Neural crest cell (in vitro differentiated cells): ENCODE measurements at regions not wholly inside any gene's neighbourhood (a gene's known extent, or its start where the extent isn't known, plus 50 kb on each side); places are given as distances from the start of the nearest gene placed in this dataset.

Source experiments
- DNase-seq: peaks from one replicate; pipeline ENCODE4 v3.0.0; 2021; ENCODE audit warnings: low read depth, mixed read lengths, low spot score
- H3K27ac Mint-ChIP-seq: one replicate; pipeline ENCODE4 v1.8.0; 2021; ENCODE audit warnings: mild to moderate bottlenecking, mixed read lengths; ENCODE audit not compliant: unreplicated experiment
- H3K27me3 Mint-ChIP-seq: 2 replicates; pipeline ENCODE4 v1.8.0; 2021; ENCODE audit warnings: low read depth, mild to moderate bottlenecking, mixed read lengths
- H3K36me3 Mint-ChIP-seq: 2 replicates; pipeline ENCODE4 v1.8.0; 2021; ENCODE audit warnings: low read depth, mild to moderate bottlenecking, mixed read lengths
- H3K4me1 Mint-ChIP-seq: 2 replicates; pipeline ENCODE4 v1.8.0; 2021; ENCODE audit warnings: mixed read lengths
- H3K4me3 Mint-ChIP-seq: one replicate; pipeline ENCODE4 v1.8.0; 2021; ENCODE audit warnings: mild to moderate bottlenecking, mixed read lengths
- H3K9me3 Mint-ChIP-seq: 2 replicates; pipeline ENCODE4 v1.8.0; 2021; ENCODE audit warnings: mixed read lengths
- TF ChIP-seq, protein P1 (sequence below): fragments of 200-600 bp; sonication (generic); conservative IDR thresholded peaks from 2 replicates; pipeline ENCODE4 v1.5.0; 2021; ENCODE audit warnings: antibody characterized with exemption, mild to moderate bottlenecking

DNA sequence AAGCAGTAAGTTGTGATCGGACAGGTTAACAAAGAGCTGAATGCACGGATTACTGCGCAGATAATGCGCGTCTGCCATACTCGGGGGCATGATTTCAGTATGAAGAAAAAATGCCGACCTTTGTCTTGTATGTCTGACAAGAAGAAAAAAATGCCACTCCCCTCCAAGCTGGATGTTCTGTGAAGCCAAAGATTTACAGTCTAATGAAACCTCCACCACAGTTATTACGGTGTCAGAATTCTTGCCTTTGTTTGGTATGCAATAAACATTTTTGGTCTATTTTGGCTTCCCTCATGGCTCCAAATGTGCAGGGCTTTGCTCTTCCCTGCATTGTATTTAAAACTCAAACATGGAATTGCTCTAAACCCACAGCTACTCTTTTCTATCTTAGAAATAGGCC lies 72.2 kb upstream of the THUMPD2 start:
- Mint-ChIP-seq H3K4me1 (peaks cover 20% of the 10 kb centered on the region), H3K36me3 (no peaks in the 10 kb centered on the region), H3K4me3 (no peak overlapping the region), H3K9me3 (no peaks in the 10 kb centered on the region), H3K27me3 (no peaks in the 10 kb centered on the region), H3K27ac (no peak overlapping the region)
- TF ChIP-seq, protein P1, sequence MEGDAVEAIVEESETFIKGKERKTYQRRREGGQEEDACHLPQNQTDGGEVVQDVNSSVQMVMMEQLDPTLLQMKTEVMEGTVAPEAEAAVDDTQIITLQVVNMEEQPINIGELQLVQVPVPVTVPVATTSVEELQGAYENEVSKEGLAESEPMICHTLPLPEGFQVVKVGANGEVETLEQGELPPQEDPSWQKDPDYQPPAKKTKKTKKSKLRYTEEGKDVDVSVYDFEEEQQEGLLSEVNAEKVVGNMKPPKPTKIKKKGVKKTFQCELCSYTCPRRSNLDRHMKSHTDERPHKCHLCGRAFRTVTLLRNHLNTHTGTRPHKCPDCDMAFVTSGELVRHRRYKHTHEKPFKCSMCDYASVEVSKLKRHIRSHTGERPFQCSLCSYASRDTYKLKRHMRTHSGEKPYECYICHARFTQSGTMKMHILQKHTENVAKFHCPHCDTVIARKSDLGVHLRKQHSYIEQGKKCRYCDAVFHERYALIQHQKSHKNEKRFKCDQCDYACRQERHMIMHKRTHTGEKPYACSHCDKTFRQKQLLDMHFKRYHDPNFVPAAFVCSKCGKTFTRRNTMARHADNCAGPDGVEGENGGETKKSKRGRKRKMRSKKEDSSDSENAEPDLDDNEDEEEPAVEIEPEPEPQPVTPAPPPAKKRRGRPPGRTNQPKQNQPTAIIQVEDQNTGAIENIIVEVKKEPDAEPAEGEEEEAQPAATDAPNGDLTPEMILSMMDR = no peak
- no peak for DNase-seq

- TF ChIP-seq, protein P1 = no peak
- no peaks in the 10 kb centered on the region for H3K36me3 Mint-ChIP-seq
- no peak for DNase-seq
- H3K27ac Mint-ChIP-seq = no peak overlapping the region
- no peaks in the 10 kb centered on the region for H3K9me3 Mint-ChIP-seq
- H3K27me3 Mint-ChIP-seq = no peaks in the 10 kb centered on the region
- no peak overlapping the region for H3K4me3 Mint-ChIP-seq
- peaks cover 20% of the 10 kb centered on the region for H3K4me1 Mint-ChIP-seq
Observed at GRCh38 chr2:39849982-39850526, 71.0 kb upstream of the THUMPD2 start.

- H3K36me3 Mint-ChIP-seq = no peaks in the 10 kb centered on the region
- no peak for DNase-seq
- no peak overlapping the region for H3K27ac Mint-ChIP-seq
- H3K4me3 Mint-ChIP-seq = no peak overlapping the region
- no peaks in the 10 kb centered on the region for H3K9me3 Mint-ChIP-seq
- TF ChIP-seq, protein P1 = no peak
- H3K27me3 Mint-ChIP-seq = no peaks in the 10 kb centered on the region
- peaks cover 20% of the 10 kb centered on the region for H3K4me1 Mint-ChIP-seq
Observed at GRCh38 chr2:39849064-39849463, 70.0 kb upstream of the THUMPD2 start.

GRCh38 chr2:39845460-39846146 lies 66.5 kb upstream of the THUMPD2 start:
- no peaks in the 10 kb centered on the region for H3K27me3 Mint-ChIP-seq
- H3K36me3 Mint-ChIP-seq = no peaks in the 10 kb centered on the region
- no peak overlapping the region for H3K27ac Mint-ChIP-seq
- DNase-seq = no peak
- H3K9me3 Mint-ChIP-seq = no peaks in the 10 kb centered on the region
- peaks cover 5% of the 10 kb centered on the region for H3K4me1 Mint-ChIP-seq
- H3K4me3 Mint-ChIP-seq = no peak overlapping the region
- TF ChIP-seq, protein P1 = no peak

DNA sequence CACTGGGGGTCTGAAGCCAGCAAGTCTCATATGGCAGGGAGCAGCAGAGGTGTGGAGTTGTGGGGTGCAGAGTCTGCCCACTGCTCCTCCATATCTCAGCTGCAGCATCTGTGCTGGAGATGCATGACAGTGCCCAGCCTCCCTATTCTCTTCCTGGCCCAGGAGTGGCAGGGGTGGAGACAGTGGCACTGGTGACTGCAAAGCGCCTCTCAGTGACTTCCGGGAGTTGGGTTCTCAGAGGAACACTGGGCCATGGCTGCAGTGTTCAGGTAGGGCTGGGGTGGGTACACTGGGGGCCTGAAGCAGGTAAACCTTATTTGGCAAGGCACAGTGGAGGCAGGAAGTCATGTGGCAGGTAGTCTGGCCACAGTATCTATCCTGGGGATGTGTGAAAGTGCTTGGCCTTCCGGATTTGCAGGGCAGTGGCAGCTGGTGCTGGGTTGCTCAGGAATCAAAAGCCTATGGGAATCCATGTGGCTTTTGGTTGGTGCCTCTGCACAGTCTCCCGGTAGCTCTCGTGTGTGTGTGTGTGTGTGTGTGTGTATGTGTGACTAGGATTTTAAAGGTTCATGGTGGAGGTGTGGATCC lies 60.3 kb upstream of the THUMPD2 start:
- H3K4me1 Mint-ChIP-seq = no peaks in the 10 kb centered on the region
- DNase-seq = no peak
- peaks cover 5% of the 10 kb centered on the region for H3K36me3 Mint-ChIP-seq
- H3K9me3 Mint-ChIP-seq = peaks cover 9% of the 10 kb centered on the region
- TF ChIP-seq, protein P1 = no peak
- no peaks in the 10 kb centered on the region for H3K27me3 Mint-ChIP-seq
- peak overlapping the region; percentile 75 for H3K27ac Mint-ChIP-seq
- H3K4me3 Mint-ChIP-seq = no peak overlapping the region
